ENCODE measurements at regions not wholly inside any gene's neighbourhood (a gene's known extent, or its start where the extent isn't known, plus 50 kb on each side); places are given as distances from the start of the nearest gene placed in this dataset.

DNA sequence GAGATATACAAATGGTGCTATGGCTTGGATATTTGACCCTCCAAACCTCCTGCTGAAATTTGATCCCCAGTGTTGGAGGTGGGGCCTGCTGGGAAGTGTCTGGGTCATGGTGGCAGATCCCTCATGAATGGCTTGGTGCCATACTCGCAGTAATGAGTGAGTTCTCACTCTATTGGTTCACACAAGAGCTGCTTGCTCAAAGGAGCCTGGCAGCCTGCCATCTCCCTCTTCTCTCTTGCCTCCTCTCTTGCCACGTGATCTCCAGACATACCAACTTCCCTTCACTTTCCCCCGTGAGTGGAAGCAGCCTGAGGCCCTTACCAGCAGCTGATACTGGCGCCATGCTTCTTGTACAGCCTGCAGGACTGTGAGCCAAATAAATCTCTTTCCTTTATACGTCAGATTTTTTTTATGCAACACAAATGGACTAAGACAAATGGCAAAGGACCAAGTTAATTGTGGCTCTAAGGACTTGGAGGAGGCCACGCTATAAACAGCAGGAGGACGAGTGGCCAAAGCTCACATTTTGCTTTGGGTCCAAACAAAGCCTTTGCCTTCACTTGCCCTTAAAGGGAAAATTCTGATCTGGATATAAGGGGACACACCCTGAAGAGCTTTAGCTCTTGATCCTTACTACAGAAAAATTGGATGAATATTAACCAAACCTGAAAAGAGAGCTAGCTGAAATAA lies 214.7 kb downstream of the SS18 start:
- DNase-seq, result peak in 1 of 56 donors; percentile 35

DNA sequence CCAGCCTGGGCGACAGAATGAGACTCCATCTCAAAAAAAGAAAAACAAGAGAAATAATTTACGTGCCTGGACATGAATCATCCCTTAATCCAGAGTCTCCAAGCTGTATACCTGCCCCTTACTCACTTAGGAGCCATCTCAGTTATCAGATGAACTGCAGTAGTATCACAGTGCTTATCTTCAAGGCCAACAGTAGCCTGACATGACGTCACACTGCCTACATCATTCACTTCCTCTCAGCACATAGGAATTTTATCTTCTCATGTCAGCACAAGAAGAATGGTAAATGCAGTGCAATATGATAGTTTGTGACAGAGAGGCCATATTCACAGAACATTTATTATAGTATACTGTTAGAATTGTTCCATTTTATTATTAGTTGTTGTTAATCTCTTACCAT lies 216.6 kb downstream of the SS18 start:
- DNase-seq, result no peak

DNA sequence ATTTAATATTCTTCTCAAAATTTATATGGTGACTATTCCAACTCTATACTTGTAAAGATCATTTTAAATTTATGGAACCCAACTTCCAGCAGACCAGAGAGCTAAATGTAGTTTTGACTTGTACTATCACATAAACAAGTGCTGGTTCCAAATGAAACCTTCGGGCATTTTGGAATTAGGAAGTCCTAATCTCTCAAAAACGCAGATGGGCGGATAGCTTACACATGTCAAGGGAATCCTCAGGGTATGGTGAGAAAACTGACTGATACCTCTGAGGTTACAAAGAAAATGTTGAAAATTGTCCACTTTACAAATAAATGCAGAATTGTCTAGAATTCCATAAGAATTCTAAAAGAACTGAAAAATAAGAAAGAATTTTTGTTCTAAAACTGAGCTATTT lies 224.1 kb downstream of the SS18 start:
- DNase-seq, result no peak

DNA sequence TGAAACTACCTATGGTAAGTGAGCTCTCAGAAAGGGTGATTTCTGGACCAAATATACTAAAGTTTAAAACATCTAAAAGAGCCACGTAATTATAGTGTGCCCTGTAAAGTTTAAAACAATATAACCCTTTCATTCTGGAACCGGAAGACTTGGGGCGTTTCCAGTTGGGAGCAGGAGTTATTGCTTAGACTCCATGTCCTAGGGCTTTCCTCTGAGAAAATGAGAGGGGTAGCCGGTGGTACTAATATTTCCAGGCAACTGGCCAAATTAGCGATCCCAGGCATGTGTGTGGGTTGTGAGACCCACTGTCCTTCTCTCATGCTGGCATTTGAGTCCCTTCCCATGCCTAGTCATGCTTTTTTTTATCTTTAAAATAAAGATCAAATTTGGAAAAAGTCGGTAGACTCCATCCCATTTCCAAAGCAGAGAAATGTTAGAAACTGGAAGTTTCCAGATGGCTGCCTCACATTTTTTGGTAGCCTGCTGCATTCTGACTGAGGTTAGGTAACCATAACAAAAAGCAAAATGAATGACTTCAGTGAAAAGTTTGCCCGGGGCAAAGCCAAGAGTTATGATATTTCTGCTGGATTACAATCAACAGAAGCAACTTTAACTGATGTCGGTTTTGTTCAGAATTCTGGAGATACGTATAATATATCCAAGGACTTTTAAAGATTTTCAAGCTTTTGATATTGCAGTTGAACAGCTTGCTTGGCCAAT lies 227.4 kb downstream of the SS18 start:
- DNase-seq, result no peak

DNA sequence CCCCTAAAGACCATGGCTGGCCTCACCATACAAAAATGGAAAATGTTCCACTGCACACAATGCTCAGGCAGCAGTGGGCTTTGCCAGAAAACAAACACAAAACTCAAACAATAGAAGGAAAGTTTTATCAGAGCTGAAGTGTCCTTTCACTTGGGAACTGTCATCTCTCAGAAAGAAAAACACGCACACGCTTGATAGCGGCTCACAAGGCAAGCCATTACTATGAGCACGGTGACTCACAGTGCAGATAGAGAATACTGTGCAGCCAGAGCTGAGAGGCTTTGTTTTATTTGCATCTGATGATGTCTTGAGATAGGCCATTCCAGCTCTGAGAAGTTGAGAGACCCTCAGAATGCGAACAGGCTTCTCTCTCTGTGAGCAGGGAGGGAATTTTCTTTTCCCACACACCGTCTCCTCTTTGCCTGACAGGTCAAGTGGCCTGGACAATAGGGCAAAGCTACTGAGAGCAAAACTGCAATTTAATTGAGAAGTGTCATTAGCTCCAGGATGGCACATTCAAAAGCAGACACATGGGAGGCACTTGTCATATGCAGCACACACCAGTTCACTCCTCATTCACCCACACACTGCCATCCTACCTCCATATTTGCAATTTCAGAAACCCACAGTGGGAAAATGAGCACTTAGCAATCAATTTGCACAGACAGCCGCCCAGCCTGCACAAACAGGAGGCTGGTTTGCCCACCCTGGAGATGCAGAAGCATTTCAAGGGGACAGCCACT lies 236.6 kb downstream of the SS18 start:
- DNase-seq, result no peak

DNA sequence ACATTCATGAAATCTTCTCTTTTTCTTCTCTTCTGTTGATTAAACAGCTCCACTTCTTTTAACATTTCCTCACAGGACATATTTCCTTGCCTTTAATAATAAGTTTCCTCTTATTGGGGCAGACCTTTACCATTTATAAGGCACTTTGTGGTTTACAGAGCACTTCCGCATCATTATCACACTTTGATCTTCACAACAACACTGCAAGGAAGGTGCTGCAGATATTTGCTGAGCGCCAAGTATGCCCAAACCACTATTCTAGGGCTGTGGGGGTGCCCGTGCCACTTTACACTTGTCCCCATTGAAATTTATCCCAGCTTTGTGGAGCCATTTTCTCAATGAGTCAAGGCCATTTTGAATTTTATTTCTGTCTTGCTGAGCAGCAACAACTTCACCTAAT lies 246.6 kb downstream of the SS18 start:
- no peak for DNase-seq

DNA sequence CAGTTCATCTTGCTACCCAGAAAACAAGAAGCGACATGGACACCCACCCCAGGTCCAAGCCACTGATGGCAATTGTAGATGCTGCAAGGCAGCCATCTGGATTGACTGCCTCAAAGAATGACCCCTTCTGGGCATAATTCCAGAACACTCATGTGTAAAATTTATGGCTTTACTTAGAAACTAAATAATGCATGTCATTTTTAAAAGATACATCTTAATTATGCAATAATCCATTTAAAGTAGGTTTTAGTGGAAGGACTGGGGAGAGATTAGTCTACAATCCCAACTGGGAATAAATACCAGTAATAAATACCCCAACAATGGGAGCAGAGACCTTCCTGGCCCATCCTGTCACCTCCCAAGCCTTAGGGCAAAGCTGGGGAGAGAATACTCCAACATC lies 247.7 kb downstream of the SS18 start:
- no peak for DNase-seq

DNA sequence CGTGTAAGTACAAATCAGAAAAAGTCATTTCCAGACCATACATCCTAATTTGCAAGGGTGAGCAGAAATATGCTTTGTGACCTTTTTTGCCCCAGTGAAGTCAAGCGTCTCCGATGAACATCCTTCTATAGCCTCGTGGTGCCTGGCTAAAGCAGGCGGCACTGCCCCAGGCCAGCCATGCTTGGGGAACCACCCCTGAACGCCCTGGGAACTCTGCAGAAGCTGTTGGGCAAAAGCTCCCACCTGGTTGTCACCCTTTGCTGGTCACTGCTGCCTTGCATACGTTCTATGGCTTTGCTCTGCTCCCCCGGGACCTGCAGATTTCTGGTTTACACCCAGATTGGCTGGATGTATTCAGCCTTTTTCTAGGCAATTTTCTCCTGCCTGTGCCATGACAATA lies 256.4 kb downstream of the SS18 start:
- no peak for DNase-seq

DNA sequence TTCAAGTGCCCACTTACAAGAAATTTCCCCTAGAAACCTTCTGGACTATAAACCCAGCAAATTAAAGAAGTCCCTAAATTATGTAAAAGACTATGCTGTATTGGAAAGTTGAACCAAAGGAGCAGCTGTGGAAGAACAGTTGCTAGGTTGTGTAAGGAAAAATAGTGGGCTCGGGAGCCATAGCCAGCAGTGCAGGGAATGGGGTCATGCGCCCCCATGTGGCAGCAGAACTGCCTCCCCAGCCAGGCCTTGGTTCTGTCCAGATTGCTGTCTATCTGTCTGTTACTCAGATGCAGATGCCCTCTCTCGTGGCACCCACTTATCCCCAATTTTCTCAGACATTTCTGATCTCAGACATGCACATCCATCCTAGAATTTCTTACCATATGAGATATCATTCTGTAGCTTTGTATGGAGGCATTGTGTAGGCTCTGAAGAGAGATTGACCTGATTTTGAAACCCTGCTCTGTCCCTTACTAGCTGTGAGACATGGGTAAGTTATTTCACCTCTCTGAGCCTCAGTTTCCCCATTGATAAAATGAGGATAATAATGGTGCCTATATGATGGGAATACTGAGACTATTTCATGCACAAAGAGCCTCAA lies 258.3 kb downstream of the SS18 start:
- peak in 32 of 56 donors; percentile 2 to 71 (median 18) for DNase-seq

DNA sequence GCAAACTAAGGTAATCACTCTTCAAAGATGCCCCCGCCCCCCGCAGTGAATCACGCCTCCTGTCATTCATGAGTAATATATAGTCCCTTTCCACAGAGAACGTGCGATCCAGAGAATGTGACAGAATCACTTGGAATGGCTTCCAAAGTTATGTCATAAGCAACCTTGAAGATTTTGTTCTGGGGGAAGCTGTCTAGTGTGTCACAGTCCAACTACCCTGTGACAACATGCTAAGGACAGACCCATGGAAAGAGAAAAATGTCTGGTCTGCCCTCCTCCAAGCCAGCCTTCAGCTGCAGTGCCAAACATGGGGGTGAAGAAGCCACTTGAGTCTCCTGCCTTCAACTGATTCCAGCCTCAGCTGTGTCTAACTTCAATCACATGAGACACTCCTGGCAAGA lies 259.1 kb downstream of the SS18 start:
- DNase-seq, result no peak

DNA sequence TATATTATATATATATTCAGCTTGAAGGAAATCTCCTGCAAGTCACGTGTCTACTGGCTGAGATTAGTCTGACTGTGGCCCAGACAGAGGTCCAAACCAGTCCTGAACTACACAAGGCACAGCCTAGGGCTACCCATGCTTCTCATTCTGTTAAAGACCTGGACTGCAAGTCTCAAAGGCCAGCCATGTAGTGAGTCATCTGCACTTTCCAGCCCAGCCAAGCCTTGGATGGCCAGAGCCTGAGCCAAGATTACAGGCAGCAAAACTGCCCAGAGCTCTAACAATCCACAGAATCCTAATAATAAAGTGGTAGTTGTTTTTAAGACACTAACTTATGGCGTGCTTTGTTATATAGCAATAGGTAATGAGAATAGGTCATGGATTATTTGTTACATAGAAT lies 259.6 kb downstream of the SS18 start:
- DNase-seq, result peak in 6 of 56 donors; percentile 1 to 10 (median 3)

DNA sequence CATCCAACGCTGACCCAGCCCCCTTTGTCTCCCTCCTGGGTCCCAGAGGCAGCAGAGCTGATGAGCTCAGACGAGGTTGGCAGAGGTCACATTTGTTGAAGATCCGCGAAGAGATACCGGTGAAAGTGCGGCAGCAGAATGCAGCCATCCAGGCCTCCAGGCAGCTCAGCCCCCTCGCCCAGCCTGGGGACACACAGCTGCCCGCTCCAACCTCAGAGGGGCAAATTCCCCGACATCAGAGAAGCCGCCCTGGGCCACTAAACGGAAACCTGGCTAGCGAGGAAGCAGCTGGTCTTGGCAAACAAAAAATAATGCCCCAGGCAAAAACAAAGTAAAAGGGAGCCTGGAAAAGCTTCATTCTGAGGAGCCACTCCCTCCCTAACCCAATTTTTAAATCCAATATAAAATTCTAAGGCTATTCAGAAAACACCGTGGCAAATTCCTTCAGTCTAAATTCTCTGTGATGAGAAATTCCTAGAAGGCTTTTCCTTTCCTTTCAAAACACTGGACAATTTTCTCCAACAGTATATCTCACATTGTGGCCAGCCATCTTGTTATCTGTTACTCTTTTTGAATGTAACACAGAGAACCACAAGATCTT lies 262.4 kb downstream of the SS18 start:
- DNase-seq, result no peak

DNA sequence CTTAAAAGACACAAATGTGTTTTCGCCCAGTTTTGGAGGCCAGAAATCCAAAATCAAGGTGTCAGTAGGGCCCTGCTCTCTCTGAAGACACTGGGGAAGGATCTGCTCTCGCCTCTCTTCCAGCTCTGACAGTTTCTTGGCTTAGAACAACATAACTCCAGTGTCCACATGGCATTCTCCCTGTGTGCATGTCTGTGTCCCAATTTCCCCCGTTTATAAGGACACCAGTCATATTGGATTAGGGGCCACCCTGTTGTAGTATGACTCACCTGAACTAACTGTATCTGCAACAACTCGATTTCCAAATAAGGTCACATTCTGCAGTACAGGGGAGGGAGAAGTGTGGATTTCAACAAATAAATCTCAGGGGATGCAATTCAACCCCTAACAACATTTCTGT lies 263.2 kb downstream of the SS18 start:
- no peak for DNase-seq

DNA sequence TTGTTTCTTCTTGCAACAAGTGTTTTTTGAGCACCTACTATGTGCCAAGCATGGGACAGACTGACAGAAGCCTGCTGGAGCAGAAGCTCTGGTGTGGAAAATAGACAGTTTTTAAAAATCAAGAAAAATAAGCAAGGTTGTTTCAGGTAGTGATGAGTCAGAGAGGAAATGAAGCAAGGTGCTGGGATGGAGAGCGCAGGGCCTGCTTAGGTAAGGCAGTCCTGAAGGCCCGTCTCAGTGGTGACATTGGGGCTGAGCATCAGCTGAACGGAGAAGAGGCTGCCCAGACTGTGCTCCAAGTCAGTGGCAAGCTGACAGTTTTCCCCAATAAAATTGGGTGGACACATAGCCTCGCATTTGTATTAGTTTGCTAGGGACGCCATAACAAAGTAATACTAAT lies 263.6 kb downstream of the SS18 start:
- DNase-seq, result no peak

DNA sequence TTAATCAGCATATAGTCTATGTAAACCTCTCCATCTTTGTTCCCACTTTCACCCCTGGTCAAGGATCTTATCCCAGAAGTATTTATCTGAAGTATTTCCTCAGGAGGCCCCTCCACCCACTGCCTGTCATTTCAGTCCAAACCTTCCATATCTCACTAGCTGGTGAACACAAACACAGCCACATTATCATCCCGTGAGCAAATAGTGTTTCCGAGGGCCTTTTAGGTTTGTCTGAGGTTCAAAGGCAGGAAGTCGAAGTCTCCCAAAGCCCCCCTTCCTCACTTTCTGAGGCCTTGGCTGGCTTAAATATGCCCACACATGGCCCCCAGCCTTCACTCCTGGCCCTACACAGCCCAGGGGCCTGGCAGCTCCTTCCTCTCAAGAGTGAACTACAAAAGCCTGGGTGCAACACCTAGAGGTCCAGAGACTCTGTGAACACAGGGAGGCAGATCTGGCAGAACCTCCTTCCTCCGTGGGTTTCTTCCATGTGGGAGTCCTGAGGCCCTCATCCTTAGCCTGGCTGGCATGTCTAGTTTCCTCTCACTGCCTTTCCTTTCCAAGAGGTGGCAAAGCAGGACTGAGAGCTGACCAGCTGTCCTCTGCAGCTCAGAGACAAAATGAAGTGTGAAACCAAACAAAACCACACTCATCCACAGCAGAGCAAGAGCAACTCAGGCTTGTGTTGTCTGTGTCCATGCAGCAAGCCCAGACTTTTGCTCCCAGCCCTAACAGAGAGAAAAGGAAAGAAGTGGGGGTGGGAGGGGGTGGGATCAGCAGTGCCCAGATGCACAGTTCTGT lies 264.2 kb downstream of the SS18 start:
- DNase-seq, result no peak

DNA sequence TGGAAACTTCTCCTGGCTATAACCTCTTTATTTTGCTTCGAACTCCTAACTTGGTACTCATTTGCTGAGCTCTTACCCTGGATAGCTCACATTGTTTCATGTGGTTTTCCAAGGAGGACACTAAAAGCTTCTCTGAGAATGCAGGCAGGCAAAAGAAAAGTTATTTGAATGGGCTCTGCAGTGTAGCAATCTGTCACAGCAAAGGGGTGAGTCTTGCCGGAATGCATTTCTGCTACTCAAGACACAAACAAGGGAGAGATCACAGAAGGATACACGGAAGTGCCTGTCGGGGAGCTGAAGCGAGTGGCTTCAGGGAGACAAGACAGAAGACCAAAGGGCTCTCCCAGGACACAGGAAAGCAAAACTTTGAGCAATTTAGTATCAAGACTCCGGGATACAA lies 265.4 kb downstream of the SS18 start:
- DNase-seq, result no peak

DNA sequence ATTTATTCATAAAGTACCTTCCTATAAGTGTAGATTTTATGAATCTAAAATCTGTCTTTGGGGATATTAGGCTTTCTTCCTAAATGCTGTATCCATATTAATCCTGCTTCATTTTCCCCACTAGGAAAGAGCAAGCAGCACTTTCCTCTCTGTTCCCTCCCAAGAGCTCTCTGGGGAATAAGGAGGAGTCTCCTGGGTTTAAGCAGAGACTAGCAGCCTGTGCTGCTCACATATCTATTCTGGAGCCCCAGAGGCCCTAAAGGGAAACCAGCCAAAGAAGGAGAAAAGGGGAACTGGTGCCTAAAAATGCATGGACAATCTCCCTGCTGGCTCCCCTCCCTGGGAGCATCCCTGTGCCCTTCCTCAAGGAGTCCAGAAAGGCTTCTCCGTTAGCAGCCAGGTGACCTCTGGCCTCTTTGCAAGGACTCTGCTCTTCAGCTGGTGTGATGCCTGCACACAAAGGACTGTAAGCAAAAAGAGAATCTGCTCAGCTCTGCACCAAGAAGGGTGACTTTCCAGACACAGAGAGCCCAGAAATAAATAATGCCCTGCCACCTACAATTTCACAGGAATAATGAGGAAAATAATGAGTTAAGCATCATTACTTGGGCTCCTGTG lies 270.6 kb downstream of the SS18 start:
- DNase-seq, result no peak

DNA sequence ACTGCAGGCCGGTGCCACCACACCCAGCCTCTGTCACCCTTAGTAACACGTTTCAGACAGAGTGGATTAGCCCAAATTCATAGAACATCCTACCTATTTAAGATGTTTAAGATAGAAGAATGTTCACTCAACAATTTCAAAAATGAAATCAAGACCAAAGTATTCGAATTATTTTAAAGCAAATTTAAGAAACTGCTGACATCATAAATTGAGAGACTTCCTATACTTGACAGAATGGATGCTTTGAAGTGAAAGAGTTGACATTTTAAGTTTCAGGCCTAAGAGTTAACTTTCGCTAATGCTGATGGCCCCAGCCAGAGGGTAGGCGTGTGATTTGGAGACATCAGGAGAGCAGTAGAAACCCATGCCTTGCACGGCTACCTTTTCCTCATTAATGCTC lies 271.9 kb downstream of the SS18 start:
- no peak for DNase-seq

DNA sequence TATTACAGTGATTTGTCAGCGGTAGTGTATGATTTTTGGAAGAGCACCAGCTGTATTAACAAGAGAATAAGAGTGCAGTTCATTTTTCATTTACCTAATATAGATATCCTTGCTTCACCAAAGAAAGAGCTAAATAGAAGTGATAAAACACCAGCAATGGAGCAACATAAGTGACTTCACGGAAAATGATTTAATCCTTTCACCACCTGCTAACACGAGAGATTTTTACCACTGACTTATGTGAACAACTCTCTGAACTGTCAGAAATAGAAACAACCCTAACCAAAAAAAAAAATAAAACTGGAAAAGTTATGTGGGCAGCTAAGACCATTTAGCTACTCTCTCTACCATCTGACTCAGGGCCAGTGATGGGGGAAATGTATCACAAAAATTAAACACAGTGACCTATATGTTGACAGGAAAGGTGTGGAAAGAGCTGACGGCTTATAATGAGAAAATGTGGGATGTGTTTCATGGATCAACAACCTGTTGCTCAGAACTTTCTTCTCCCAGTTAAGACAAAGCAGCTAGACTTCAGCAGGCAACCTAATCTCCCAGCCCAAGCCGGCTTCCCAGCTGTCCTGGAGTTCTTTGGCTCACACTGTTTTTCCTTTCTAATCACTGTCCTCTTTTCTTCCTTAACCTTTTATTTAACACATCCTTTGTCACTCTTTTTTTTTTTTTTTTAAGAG lies 272.7 kb downstream of the SS18 start:
- DNase-seq, result no peak

DNA sequence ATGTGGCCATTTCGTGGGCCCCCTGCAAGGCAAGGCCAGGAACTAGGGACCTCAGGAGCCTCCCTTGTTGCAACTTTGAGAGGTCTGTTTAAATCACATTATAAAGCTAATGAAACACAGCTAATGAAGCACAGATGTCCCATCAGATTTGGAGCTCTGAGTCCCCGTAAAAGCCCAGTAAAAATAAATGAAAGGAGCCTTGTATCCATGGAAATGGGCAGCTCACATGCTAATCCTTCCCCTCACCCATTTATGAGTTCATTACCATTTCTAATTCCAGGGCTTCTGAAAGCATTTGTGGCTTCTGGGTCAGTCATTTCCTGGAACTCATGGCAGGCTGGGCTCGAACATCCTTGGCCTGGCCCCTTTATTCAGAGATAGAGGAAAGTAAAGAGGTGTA lies 274.8 kb downstream of the SS18 start:
- DNase-seq, result no peak

Data from amygdala (tissue), 56 donors.